AG10803 (cell line): ENCODE measurements at regions not wholly inside any gene's neighbourhood (a gene's known extent, or its start where the extent isn't known, plus 50 kb on each side); places are given as distances from the start of the nearest gene placed in this dataset.

Source experiments
- DNase-seq: peaks from one replicate; pipeline ENCODE4 v3.0.0; 2010; ENCODE audit warnings: low read depth
- H3K4me3 ChIP-seq: 2 replicates; pipeline ENCODE4 v1.5.1; 2011; ENCODE audit warnings: mild to moderate bottlenecking, low read length, control low read depth
- TF ChIP-seq, protein P1 (sequence below): conservative IDR thresholded peaks from 2 replicates; pipeline ENCODE4 v1.5.1; 2011; ENCODE audit warnings: mild to moderate bottlenecking, low read length, control low read depth, inconsistent platforms

DNA sequence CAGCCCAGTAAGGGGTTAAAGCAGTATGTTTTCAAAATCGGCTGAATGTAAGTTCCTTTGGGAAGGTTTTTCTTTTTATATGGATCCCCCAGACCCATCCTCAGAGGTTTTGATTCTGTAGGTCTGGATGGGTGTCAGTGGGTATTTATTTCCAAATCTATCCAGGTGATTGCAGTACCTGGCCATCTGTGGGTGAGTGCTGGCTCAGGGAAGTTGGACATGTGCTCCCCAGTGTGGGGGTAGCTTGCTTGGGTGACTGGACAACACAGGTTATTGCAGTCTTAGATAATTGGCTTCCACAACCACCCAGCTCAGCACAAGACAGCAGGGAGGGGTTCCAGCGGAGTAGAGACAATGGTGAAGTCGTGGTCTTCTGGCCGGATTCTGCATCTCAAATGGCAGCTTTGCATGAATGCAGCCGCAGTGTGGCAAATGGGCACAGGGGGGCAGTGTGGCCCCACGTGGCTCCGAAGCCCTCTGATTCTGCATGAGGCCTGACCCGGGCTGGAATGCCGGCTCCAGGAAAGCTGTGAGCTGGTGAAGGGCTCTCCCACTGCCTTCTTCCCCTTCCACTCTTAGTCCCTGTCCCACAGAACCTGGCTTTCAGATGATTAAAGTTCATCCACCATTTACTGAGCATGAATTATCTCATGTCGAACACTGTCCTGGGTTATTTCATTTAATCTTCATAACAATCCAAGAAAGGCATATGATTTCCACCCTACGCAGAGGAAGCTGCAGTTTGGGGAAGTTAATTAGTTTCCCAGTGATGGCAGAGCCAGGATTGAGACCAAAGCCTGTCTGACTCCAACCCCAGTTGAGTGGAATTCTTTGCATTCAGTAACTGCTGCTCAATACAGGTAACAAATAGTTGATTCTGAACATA lies 64.5 kb upstream of the SYPL1 start:
- H3K4me3 ChIP-seq, result no peak overlapping the region
- TF ChIP-seq, protein P1, sequence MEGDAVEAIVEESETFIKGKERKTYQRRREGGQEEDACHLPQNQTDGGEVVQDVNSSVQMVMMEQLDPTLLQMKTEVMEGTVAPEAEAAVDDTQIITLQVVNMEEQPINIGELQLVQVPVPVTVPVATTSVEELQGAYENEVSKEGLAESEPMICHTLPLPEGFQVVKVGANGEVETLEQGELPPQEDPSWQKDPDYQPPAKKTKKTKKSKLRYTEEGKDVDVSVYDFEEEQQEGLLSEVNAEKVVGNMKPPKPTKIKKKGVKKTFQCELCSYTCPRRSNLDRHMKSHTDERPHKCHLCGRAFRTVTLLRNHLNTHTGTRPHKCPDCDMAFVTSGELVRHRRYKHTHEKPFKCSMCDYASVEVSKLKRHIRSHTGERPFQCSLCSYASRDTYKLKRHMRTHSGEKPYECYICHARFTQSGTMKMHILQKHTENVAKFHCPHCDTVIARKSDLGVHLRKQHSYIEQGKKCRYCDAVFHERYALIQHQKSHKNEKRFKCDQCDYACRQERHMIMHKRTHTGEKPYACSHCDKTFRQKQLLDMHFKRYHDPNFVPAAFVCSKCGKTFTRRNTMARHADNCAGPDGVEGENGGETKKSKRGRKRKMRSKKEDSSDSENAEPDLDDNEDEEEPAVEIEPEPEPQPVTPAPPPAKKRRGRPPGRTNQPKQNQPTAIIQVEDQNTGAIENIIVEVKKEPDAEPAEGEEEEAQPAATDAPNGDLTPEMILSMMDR, result peak; percentile 95

GRCh38 chr7:106175507-106175906 lies 63.4 kb upstream of the SYPL1 start:
- TF ChIP-seq, protein P1, result no peak
- no peak for DNase-seq
- H3K4me3 ChIP-seq, result no peak overlapping the region

More for the DNA sequence above, 64.5 kb upstream of the SYPL1 start:
- peak; percentile 66 for DNase-seq

DNA sequence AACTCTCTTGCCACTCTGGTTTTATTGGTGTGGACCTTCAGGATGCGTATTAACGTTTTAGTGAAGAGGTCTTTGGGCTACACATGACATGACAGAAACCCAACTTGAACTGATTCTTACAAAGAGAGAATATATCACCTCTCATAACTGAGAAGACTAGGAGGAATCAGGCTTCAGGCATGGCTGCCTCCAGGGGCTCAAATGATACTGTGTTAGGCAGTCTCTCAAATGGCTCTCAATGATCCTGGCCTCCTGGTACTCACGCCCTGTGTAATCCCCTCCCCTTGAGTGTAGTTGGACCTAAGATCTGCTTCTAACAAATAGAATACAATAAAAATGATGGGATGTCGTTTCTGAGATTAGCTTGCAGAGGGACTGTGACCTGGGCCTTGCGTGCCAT lies 58.5 kb upstream of the SYPL1 start:
- no peak for DNase-seq
- H3K4me3 ChIP-seq, result no peak overlapping the region
- TF ChIP-seq, protein P1, result no peak

GRCh38 chr7:106169821-106170610 lies 57.9 kb upstream of the SYPL1 start:
- no peak for DNase-seq
- TF ChIP-seq, protein P1, result no peak
- no peak overlapping the region for H3K4me3 ChIP-seq

GRCh38 chr7:106167439-106168136 lies 55.5 kb upstream of the SYPL1 start:
- no peak overlapping the region for H3K4me3 ChIP-seq
- TF ChIP-seq, protein P1, result no peak
- peak; percentile 86 for DNase-seq

DNA sequence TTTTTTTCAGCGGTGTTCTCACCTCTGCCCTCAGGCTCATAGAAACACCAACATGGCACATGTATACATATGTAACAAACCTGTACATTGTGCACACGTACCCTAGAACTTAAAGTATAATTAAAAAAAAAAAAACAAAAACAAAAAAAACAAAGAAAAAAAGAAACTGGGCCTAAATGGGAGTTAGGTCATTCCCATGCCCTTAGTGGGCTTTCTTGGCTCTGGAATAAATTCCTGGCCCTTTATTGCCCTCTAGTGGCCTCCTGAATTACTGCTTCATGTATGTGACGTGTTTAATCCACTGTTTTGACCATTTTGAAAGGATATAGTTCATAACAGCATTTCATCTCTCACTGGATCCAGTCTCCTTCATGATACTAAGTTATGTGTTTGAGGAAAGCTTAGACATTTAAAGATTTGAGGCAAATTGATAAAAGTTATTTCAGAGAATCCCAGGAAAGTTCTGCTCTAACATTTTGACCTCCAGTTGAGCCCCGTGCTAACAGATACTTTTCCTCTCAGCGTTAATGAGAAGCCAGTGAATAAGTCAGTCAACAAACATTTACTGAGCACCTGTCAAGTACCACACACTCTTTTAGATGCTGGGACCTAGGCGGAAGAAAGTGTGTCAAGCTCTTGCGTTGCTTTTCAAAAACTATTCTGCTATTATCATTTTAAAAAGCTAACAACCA lies 54.7 kb upstream of the SYPL1 start:
- TF ChIP-seq, protein P1, result peak; percentile 80
- DNase-seq, result peak; percentile 86
- no peak overlapping the region for H3K4me3 ChIP-seq
